GM21619 (cell line): ENCODE measurements at regions not wholly inside any gene's neighbourhood (a gene's known extent, or its start where the extent isn't known, plus 50 kb on each side); places are given as distances from the start of the nearest gene placed in this dataset.
"Not testable (repeated sequence)": the region's sequence is repeated elsewhere in the genome, so short reads cannot be mapped to it uniquely, and the experiment has no call there.

ENCODE experiments used
- ATAC-seq: cut with Tn5 transposase; IDR thresholded peaks from one replicate; pipeline ENCODE4 v1.9.1; 2021; ENCODE audit not compliant: unreplicated experiment

DNA sequence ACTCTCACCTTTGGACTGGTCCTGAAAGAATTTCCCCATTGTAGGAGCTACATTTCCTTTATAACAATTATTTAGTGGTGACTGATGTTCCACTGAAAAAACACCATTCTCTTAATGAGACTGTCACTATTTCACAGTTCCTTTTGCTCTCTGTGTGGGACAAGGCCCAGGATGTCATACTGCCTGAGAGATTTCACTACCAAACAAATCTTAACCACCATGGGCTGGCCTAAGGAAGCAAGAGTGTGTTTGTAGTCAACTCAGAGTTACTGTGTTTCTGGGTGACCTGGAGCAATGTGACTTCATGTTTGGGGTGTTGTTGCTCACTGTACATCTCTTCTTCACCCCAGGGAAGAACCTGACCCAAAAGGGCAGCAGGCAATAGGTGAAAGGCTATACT lies 50.1 kb upstream of the ZNF608 start:
- ATAC-seq = peak; percentile 52

DNA sequence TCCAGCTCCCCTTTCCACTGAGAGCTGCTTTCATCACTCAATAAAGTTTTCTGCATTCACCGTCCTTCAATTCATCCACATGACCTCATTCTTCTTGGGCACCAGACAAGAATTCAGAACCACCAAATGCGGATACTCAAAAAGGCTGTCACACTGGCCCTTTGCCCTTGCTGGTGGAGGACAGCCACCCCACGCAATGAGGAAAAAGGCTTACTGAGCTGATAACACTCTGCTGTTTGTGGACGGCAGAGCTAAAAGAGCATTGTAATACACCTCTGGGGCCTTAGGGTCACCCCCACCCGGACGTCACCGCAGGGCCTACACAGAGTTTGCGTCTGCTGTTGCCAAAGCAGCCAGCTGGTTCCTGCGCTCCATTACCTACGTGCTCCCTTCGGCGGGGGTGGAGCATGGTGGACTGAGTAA lies 51.2 kb upstream of the ZNF608 start:
- ATAC-seq = no peak

GRCh38 chr5:124798890-124799289 lies 52.5 kb upstream of the ZNF608 start:
- no peak for ATAC-seq

DNA sequence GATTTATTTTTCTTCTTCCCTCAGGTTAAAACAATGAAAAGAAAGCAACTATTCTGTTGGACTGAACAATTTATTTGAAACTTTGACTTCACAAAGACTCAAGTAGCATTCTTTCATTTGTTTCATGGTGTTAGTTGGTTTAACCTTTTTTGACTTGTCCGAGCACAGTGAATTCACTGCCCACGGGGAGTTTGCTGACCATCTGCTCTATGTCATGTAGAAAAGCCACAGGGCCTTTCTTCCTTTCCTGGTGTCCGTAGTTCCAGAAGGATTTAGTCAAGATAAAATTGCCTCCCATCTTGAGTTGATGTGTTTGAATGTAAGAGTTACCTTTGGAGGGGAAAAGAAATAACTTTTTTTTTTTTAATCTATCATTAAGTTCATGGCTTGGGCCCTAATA lies 55.1 kb upstream of the ZNF608 start:
- no peak for ATAC-seq

GRCh38 chr5:124803617-124804323 lies 57.3 kb upstream of the ZNF608 start:
- no peak for ATAC-seq

DNA sequence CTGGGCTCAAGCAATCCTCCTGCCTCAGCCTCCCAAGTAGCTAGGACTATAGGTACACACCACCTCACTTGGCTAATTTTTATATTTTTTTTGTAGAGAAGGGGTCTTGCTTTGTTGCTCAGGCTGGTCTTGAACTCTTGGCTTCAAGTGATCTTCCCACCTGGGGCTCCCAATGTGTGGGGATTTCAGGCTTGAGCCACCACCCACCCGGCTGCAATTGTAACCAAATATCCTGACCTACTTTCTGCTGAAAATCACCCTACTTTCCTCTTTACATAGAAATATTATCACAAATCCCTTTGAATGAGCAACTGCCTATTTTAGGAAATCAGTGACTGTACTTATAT lies 59.6 kb upstream of the ZNF608 start:
- no peak for ATAC-seq

- ATAC-seq = no peak
Observed at GRCh38 chr5:124806373-124807077, 60.1 kb upstream of the ZNF608 start.

- ATAC-seq = no peak
Observed at GRCh38 chr5:124808842-124809268, 62.4 kb upstream of the ZNF608 start.

- ATAC-seq = no peak
Observed at GRCh38 chr5:124810396-124811006, 64.1 kb upstream of the ZNF608 start.

- no peak for ATAC-seq
Observed at GRCh38 chr5:124812771-124813358, 66.4 kb upstream of the ZNF608 start.

DNA sequence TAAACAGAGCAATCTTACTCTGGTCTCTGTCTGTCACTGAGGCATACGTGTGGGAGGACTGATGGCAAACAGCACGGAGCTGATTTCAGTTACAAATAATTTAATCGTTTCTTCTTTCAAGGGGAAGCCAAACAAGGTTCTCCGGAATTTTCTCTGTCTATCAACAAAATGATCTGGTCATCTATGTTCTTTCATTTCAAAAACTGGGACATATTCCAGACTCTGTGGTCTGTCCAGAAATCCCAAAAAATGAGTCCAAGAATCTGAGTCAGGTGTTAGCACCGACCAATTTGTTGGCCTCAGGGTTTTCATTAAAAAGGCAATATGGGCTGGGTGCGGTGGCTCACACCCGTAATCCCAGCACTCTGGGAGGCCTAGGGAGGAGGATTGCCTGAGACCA lies 69.9 kb upstream of the ZNF608 start:
- ATAC-seq = no peak

GRCh38 chr5:124819201-124819600 lies 72.8 kb upstream of the ZNF608 start:
- ATAC-seq = no peak

- no peak for ATAC-seq
Observed at GRCh38 chr5:124822647-124823046, 76.2 kb upstream of the ZNF608 start.

GRCh38 chr5:124823380-124823779 lies 76.9 kb upstream of the ZNF608 start:
- ATAC-seq = no peak

DNA sequence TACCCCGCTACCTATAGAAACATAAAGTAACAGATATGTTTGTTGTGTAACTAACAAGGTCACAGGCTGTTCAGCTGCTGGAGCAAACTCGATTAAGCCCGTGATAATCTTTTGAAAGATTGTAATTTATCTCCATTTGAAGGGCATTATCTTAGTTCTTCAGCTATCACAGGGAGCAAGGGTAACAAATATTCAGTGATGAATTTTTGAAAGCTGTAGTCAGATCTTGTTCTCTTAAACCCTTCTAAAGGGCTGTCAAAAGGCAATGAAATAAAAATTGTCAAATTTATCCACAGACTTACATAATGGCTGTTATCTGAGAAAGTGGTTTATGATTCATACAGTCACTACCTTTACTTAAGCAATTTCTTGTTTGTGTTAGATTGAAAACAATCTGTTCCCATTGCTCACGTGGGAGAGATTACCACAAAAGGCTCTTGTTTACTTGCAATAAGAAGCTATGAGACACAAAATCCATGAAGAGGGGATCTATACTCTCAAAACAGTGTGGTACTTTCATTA lies 78.3 kb upstream of the ZNF608 start:
- ATAC-seq = no peak

DNA sequence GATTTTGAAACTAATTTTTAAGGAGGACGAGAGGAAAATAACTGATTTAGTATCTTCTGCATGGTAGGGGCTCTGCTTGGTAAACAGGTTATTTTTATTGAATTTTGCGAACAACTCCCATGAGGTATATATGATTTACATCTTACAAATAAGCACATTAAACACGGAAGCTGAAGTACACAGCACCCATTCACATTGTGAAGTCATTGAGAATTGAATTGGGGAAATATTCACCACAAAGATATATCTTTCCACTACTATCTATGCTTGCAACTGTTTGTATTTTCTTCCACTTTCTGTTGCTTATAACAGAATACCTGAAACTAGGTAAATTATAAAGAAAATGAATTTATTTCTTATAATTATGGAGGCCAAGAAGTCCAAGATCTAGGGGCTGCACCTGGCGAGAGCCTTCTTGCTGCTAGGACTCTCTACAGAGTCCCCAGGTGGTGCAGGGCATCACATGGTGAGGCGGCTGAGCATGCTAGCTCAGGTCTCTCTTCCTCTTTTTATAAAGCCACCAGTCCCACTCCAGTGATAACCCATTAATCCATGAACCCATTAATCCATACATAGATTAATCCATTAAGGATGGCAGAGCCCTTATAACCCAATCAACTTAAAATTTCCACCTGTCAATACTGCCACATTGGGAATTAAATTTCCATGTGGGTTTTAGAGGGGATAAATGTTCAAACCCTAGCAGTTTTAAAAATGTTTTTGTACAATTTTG lies 79.0 kb upstream of the ZNF608 start:
- ATAC-seq = peak; percentile 78

DNA sequence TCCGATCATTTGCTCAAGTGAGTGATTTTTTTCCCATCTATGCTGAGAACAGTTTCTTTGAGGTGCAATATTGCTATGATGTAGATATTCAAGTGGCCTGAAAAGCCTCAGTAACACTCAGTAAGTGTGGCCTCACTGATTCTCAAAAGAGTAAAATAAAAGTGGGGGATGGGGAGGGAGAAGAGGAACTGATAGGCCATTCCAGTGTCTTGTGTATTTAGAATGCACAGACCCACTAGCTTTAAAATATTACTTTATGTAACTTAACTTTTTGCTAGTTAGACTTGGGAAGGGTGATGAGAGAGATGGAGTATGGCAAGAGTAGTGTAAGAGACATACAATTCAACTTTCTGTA lies 79.5 kb upstream of the ZNF608 start:
- ATAC-seq = no peak

DNA sequence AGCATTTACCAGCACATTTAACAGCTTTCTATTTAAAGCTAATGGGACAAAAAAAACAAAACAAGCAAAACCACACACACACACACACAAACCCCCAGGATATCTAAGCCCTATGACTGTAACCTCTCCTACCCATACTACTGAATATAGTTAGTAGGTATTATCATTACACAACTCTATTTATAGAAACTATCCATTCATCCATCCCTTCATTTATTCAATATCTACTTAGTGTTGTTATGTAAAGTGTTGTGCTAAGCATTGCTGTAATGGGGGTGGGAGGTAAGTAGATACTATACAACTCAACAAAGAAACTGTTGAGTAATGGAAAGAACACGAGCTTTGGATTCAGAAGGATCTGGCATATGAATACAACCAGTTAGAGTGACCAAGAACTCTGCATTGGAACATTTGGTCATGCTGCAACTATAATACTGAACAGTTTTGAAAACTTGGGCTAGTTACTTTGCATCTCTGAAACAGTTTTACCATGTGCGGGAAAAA lies 82.3 kb upstream of the ZNF608 start:
- ATAC-seq = no peak

- ATAC-seq = no peak
Observed at GRCh38 chr5:124831687-124832240, 85.3 kb upstream of the ZNF608 start.

DNA sequence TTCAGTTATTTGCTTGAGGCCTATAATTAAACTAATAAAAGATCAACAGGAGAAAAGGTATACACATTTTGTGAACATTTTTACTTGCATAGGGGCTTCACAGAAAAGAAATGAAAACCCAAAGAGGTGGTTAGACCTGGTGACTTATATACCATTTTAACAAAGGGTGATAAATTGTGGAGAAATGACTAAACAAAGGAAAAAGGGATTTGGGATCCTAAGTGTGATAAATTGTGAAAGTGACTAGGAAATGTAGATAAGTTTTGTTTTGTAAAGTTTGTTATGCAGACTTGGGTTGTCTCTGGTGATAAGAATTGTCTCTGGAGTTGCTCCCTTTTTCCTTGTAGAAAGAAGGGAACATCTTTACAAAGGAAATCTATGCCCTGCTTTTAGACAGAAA lies 86.1 kb upstream of the ZNF608 start:
- ATAC-seq = no peak

DNA sequence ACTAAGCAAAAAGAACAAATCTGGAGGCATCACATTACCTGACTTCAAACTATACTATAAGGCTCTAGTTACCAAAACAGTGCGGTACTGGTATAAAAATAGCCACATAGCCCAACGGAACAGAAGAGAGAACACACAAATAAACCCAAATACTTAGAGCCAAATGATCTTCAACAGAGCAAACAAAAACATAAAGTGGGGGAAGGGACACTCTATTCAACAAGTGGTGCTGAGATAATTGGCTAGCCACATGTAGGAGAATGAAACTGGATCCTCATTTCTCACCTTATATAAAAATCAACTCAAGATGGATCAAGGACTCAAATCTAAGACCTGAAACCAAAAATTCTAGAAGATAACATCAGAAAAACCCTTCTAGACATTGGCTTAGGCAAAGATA lies 89.9 kb upstream of the ZNF608 start:
- ATAC-seq = not testable (repeated sequence)
